GM13976 (cell line): ENCODE measurements at regions not wholly inside any gene's neighbourhood (a gene's known extent, or its start where the extent isn't known, plus 50 kb on each side); places are given as distances from the start of the nearest gene placed in this dataset.

ENCODE experiments used
- DNase-seq: peaks from one replicate; pipeline ENCODE4 v3.0.0; 2012; ENCODE audit warnings: low spot score
- CTCF ChIP-seq: IDR thresholded peaks from 2 replicates; pipeline ENCODE4 v1.5.1; 2012; ENCODE audit warnings: borderline replicate concordance, mild to moderate bottlenecking; ENCODE audit not compliant: insufficient read depth; ENCODE audit errors: extremely low read depth, missing control alignments, control extremely low read depth
- in situ Hi-C: fragments of 300-500 bp; cut with MboI; formaldehyde crosslinking; loops from one replicate; pipeline ENCODE4 v1.12.0; 2022; ENCODE audit warnings: low sequenced_read_pairs, mixed read lengths, inconsistent platforms; ENCODE audit not compliant: unreplicated experiment

- in situ Hi-C loops, result no loop called here
Observed at GRCh38 chr3:107450254-107450893, 72.4 kb upstream of the BBX start.

GRCh38 chr3:107452436-107452835 lies 70.3 kb upstream of the BBX start:
- in situ Hi-C loops, result no loop called here
- DNase-seq, result no peak
- TF ChIP-seq CTCF, result no peak

More at GRCh38 chr3:107450254-107450893, 72.4 kb upstream of the BBX start:
- TF ChIP-seq CTCF, result no peak
- no peak for DNase-seq

- no peak for DNase-seq
- in situ Hi-C loops, result no loop called here
- TF ChIP-seq CTCF, result no peak
Observed at GRCh38 chr3:107453504-107453903, 69.3 kb upstream of the BBX start.

GRCh38 chr3:107455621-107456020 lies 67.1 kb upstream of the BBX start:
- in situ Hi-C loops, result no loop called here
- TF ChIP-seq CTCF, result no peak
- DNase-seq, result no peak

GRCh38 chr3:107456501-107456900 lies 66.3 kb upstream of the BBX start:
- in situ Hi-C loops, result no loop called here
- TF ChIP-seq CTCF, result no peak
- DNase-seq, result no peak

GRCh38 chr3:107458871-107459270 lies 63.9 kb upstream of the BBX start:
- in situ Hi-C loops, result no loop called here
- no peak for DNase-seq
- no peak for TF ChIP-seq CTCF
